GM18873 (cell line): ENCODE measurements at regions not wholly inside any gene's neighbourhood (a gene's known extent, or its start where the extent isn't known, plus 50 kb on each side); places are given as distances from the start of the nearest gene placed in this dataset.

ENCODE experiments used
- ATAC-seq: cut with Tn5 transposase; IDR thresholded peaks from one replicate; pipeline ENCODE4 v1.9.1; 2021; ENCODE audit warnings: mild to moderate bottlenecking, moderate library complexity, moderate number of reproducible peaks; ENCODE audit not compliant: unreplicated experiment, low FRiP score

- ATAC-seq = no peak
These were observed 200.9 kb downstream of the ICE1 start for GRCh38 chr5:5623397-5623796.

GRCh38 chr5:5622806-5623205, 200.3 kb downstream of the ICE1 start:
- no peak for ATAC-seq

GRCh38 chr5:5619546-5619945, 197.1 kb downstream of the ICE1 start:
- ATAC-seq = no peak

- ATAC-seq = no peak
These were observed 194.5 kb downstream of the ICE1 start for GRCh38 chr5:5617024-5617423.

- no peak for ATAC-seq
These were observed 193.9 kb downstream of the ICE1 start for GRCh38 chr5:5616247-5616895.

- ATAC-seq = no peak
These were observed 193.1 kb downstream of the ICE1 start for GRCh38 chr5:5615569-5615968.

- ATAC-seq = no peak
These were observed 190.9 kb downstream of the ICE1 start for GRCh38 chr5:5613261-5613990.

- no peak for ATAC-seq
These were observed 189.6 kb downstream of the ICE1 start for GRCh38 chr5:5612096-5612495.

- no peak for ATAC-seq
These were observed 187.5 kb downstream of the ICE1 start for GRCh38 chr5:5609935-5610334.

- no peak for ATAC-seq
These were observed 182.8 kb downstream of the ICE1 start for GRCh38 chr5:5605170-5605764.

GRCh38 chr5:5602554-5602953, 180.1 kb downstream of the ICE1 start:
- ATAC-seq = no peak

GRCh38 chr5:5598547-5599113, 176.2 kb downstream of the ICE1 start:
- no peak for ATAC-seq

- no peak for ATAC-seq
These were observed 170.9 kb downstream of the ICE1 start for GRCh38 chr5:5593391-5593790.

- ATAC-seq = no peak
These were observed 170.1 kb downstream of the ICE1 start for GRCh38 chr5:5592541-5592940.

GRCh38 chr5:5591567-5591966, 169.1 kb downstream of the ICE1 start:
- no peak for ATAC-seq

- ATAC-seq = no peak
These were observed 167.4 kb downstream of the ICE1 start for GRCh38 chr5:5589857-5590256.

- no peak for ATAC-seq
These were observed 166.7 kb downstream of the ICE1 start for GRCh38 chr5:5588887-5589826.

GRCh38 chr5:5588386-5588785, 165.9 kb downstream of the ICE1 start:
- no peak for ATAC-seq

GRCh38 chr5:5587474-5587873, 165.0 kb downstream of the ICE1 start:
- ATAC-seq = no peak

- ATAC-seq = no peak
These were observed 164.2 kb downstream of the ICE1 start for GRCh38 chr5:5586721-5587120.
